ENCODE measurements at regions not wholly inside any gene's neighbourhood (a gene's known extent, or its start where the extent isn't known, plus 50 kb on each side); places are given as distances from the start of the nearest gene placed in this dataset.
A peak's percentile ranks its signal among the peaks of the same experiment; 100 is the strongest.

DNA sequence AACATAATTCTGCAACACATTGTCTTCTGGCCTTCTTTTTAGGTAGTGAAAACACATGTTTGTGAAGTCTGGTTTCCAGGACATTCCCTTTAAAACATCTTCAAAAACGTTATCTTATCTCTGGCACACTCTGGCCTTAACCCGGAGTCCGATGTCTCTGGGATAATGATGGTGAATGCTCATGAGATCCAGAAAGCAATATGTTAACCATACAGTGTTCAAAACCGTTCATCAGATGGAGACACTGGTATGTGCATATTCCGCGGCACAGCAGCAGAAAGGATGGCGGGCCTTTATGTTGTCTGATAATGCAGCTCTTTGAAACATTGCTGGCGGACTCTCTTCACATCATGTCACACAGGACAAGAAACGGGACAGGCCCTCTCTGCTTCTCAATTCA is 605.2 kb downstream of the CCDC171 start:
- no peak for DNase-seq

- no peak for DNase-seq
Observed at GRCh38 chr9:16161483-16161882, 608.6 kb downstream of the CCDC171 start.

DNA sequence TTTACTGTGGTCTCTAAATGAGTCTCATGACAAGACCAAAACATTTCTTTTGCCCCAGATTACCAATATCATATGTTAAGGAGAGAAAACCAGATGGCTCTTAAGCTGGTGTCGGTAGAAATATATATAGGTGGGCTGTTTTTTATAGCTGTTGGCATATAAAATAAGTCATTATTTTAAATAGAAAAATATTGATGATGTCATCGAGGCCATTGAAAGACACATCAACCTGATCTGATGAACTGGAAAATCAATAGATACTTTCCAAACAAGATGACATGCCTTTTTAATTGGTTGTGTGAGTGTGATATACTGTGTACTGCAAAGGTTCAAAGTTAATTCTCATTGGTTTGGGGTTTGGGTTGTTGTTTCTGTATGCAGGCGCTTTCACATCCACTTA is 617.3 kb downstream of the CCDC171 start:
- DNase-seq: no peak

- no peak for DNase-seq
Observed at GRCh38 chr9:16171911-16172310, 619.1 kb downstream of the CCDC171 start.

- DNase-seq: no peak
Observed at GRCh38 chr9:16172796-16173195, 620.0 kb downstream of the CCDC171 start.

GRCh38 chr9:16174915-16175314 is 622.1 kb downstream of the CCDC171 start:
- no peak for DNase-seq

GRCh38 chr9:16175461-16175860 is 622.6 kb downstream of the CCDC171 start:
- DNase-seq: no peak

DNA sequence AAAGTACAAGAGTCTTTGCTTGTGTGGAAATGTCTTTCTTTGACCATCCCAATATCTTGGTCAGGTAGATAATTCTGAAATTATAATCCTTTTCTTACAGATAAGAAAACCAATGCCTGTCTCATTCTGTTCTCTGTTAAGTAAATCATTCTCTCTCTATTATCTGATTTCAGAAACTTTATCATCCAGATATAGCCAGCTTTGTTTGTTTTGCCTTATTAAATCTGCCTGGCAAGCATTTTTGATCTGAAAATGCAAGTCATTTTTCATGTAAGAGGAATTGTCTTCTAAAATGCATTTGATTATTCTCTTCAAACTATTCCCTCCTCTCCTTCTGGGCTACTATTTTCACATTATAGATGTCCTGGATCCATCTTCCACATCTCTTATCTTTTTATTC is 625.5 kb downstream of the CCDC171 start:
- no peak for DNase-seq

DNA sequence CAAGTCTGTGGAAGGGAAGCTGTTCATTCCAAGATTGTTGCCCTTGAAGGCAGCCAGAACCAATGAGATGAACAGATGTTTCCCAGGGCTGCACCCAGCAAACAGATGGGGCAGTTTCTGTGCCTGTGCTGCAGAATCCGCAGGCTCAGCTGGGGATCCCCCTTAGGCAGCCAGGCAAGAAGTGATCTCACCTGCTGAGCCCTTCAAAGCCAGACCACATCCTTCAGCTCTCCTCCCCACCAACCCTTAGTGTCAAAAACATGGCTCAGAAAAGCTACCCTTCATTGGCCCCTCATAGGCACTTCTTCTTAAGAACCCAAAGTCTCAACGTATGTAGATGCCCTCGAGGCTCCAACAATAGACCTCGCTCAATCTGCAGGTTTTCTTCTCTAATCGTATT is 626.7 kb downstream of the CCDC171 start:
- no peak for DNase-seq

DNA sequence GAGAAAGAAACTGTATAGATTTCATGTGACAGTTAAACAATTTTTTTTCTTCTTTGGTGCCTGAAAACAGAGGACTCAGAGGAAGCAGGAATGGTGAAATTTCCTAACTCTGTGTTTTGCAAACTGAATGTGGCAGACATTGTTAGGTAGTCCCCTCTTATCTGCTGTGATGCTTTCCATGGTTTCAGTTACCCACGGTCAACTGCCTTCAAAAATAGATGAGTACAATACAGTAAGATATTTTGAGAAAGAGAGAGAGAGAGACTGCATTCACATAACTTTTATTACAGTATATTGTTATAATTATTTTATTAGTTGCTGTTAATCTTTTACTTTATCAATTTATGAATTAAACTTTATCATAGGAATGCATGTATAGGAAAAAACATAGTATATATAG is 627.2 kb downstream of the CCDC171 start:
- DNase-seq: no peak

- DNase-seq: no peak
Observed at GRCh38 chr9:16180546-16180945, 627.7 kb downstream of the CCDC171 start.

DNA sequence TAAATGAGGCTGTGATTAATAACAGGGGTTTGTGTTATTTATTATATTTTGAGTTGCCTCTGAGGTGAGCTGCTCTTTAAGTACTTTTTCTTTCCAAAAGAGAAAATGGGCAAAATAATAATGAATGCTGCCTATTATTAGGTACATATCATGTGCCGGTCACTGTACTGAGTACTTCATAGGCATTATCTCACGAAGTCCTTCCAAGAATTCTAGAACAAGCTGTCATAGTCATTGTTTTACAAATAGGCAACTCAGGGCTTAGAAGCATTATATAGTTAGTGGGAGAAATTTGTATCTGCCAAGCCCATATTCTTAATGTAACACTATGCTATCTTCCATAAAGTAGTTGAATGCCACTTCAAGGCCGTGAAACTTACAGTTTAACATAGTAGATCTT is 628.7 kb downstream of the CCDC171 start:
- DNase-seq: no peak

GRCh38 chr9:16182784-16183183 is 629.9 kb downstream of the CCDC171 start:
- DNase-seq: no peak

DNA sequence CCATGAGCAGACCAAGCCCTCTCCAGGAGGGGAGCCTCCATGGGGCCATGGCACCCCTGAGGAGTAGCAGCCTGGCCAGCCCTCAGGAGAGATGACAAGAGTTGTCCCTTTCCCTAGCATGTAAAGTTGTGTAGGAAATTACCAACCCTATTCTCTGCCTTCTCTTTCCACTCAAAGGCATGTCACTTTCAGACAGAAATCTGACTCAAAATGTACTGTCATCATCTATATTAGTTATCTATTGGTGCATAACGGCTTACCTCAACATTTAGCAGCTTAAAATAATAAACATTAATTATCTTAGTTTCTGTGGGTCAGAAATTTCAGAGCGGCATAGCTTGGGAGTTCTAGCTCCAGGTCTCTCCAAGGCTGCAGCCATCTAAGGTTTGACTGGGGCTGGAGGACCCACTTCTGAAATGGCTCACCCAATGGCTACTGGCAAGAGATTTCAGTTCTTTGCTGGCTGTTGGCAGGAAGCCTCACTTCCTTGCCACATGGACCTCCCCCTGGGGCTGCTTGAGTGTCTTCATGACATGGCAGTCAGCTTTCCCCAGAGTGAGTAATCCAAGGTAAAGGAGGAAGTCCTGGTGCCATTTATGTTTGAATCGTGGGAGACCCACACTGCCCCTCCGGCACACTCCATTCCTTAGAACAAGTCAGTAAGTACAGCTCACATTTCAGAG is 632.3 kb downstream of the CCDC171 start:
- DNase-seq: no peak

GRCh38 chr9:16191191-16191590 is 638.3 kb downstream of the CCDC171 start:
- no peak for DNase-seq

DNA sequence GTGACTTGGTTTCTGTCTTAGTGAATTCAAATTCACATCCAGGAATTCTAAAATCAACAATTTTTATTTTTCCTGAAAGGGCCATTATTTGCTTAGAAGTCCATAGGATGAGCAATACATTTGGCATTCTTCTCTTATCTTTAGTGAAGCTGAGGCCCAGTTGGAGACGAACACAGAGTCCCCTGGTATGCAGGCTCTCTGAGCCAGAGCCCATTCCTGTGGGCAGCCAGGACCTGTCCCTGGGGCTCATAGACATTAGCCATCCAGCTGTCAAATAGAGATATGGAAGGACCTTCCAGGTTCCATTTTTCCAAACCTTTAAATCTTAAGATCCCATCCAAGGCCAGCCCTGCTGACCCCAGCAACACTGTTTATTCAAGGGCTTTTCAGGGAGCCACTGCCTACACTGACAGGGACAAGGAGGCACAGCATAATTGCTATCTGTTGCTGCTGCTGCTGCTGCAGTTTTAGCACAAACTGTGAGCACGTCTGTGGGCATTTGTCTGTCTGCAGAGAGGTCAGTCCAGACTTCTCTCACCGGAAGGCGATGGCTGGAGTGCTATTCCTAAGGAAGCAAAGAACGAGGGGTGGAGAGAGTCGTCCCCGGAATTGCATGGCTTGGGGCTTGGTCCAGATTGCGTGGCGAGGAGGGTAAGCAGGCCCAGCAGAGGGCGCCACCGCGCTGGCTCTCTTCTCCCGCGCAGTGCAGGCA is 639.0 kb downstream of the CCDC171 start:
- peak; percentile 68 for DNase-seq

GRCh38 chr9:16192403-16193017 is 639.7 kb downstream of the CCDC171 start:
- no peak for DNase-seq

DNA sequence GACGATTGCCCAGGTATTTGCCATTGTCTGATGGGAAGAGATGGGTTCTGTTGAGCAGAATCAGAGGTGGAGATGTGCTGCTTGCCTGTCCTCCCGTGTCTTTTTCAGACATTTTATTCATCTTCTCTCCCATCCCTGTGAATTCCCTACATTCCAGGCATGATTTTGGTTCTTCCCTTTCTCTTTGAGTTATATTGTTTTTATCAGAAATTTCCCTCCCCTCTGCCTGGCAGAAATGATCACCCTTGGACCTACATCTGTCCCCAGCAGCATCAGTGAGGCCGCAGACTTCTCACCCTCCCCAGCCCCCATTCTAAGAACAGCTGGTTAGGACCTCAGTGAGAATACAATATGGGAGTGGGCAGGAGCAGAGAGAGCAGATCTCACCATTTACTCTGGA is 640.2 kb downstream of the CCDC171 start:
- no peak for DNase-seq

DNA sequence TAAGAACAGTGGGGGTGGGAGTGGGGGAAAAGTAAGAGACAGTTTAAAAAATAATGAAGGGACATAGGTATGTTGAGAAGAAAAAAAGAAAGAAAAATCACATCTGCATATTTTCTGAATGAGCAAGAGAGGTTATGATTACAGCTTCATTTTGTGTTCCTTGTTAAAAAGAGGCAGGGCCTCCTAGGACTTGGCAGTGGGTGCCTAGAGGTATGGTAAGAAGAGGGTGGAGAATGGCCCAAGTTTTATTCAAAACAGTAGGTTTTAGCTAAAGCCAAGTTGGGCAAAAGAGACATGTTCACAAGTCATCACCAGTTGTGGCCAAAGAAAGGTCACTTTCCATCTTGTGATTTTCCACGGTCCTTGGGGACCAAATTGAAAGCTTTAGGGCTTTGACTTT is 643.4 kb downstream of the CCDC171 start:
- no peak for DNase-seq

DNA sequence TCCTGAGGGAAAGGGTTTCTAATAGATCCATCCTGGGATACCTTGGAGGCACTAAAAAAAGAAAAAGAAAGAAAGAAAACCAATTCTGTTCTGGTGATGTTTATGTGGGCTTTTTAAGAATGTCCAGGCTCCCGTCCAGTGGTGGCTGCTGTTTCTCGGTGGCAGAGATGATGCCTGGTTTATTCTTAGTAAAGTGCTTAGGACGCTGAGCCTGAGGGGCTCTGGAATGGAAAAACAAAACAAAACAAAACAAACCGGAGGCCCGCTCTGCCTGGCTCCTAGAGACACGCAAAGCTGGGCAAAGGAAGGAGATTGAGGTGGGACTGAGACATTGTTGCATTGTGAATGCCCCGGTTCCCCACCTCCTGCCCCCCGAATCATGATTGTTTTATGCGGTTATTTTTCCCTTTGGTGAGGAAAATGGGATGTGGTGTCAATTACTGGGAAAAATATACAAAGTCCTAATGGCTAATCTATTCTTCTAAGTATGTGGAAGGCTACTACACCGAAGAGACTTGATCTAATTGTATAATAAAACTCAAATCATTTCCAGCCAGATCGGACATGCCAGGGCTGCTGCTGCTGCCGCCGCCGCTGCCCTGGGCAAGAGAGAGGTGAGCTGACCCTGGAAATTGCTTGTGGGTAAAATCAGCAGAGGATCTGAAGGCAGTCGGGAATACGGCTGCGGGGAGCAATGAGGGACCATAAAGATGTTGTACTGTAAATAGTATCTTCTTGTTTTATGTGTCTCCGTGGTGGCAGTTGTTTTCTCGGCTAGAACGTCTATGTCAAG is 644.9 kb downstream of the CCDC171 start:
- no peak for DNase-seq

GRCh38 chr9:16198996-16199395 is 646.2 kb downstream of the CCDC171 start:
- DNase-seq: no peak

DNA sequence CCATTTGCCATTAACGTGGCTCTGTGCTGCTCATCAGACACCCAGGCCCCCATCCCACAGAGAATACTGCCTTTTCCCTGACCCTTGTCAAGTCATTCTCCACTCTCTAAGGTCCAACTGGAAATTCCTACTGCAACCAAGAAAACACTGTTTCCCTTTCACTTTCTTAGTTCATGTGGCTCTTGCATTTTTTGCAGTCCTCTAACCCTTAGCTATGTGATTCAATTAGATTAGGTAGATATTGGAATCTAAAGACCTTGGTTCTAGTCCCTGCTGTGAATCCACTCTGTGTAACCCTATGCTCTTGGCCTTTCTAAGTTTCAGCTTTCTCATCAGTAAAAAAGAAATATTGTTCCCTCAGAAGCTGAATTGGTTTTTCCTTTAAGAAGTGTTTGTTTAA is 649.4 kb downstream of the CCDC171 start:
- DNase-seq: no peak

DNA sequence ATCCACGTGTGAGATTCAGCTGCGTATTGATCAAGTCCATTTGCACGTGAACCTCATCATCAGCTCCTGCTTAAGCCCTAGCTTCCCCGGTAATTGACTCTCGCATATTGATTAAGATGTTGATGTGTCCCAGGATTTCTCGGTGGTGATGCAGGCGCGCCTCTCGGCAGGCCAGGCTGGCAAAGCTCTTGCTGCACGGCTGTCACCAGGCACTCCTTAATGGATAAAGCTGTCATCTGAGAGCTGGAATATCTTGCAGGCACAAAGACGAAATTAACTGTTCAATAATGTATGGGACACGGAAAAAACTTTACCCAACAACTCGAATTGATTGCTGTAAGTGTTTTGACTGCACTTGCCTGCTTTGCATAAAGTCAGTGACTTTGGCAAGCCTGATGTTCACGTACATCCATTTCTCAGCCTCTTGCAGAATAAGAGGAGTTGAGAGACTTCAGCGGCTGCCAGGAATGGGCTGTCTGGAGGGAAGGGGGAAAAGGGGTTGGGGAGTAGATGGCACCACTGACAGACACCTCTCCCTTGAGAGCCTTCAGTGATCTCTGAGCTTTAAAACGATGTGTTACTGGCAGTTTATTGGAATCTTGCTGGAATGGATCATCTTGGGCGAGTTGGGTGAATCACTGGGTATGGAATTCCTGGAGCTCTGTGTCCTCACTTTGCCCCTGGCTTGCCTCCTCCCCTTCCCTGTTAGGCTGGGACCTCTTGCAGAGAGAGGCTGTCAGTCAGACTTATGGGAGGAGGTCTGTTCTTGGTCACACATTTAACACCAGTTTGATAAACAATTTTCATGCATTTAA is 650.3 kb downstream of the CCDC171 start:
- DNase-seq: no peak
